WTC11 (cell line): ENCODE measurements at regions not wholly inside any gene's neighbourhood (a gene's known extent, or its start where the extent isn't known, plus 50 kb on each side); places are given as distances from the start of the nearest gene placed in this dataset.

Source experiments
- EMX1 ChIP-seq: fragments of 250-450 bp; sonication (Bioruptor Pico); IDR thresholded peaks from 2 replicates; pipeline ENCODE4 v1.8.0; 2021; ENCODE audit warnings: mild to moderate bottlenecking
- NFE2L1 ChIP-seq: sonication (generic); formaldehyde crosslinking; IDR thresholded peaks from 2 replicates; pipeline ENCODE4 v1.8.1; 2023; ENCODE audit warnings: missing genetic modification reagents
- NR3C1 ChIP-seq: sonication (generic); formaldehyde crosslinking; conservative IDR thresholded peaks from 2 replicates; pipeline ENCODE4 v1.8.1; 2023; ENCODE audit warnings: low read depth, mild to moderate bottlenecking, missing genetic modification reagents
- TEAD4 ChIP-seq: sonication (generic); formaldehyde crosslinking; IDR thresholded peaks from 2 replicates; pipeline ENCODE4 v1.8.0; 2022; ENCODE audit warnings: mild to moderate bottlenecking, missing genetic modification reagents
- ZBTB21 ChIP-seq: sonication (generic); formaldehyde crosslinking; IDR thresholded peaks from 2 replicates; pipeline ENCODE4 v1.8.1; 2023; ENCODE audit warnings: mild to moderate bottlenecking, missing genetic modification reagents, borderline replicate concordance
- ZNF423 ChIP-seq: fragments of 250-450 bp; sonication (Bioruptor Pico); IDR thresholded peaks from 2 replicates; pipeline ENCODE4 v2.1.2; 2022; ENCODE audit warnings: mild to moderate bottlenecking, moderate library complexity
- TF ChIP-seq, protein P1 (sequence below): sonication (generic); formaldehyde crosslinking; IDR thresholded peaks from 2 replicates; pipeline ENCODE4 v1.8.0; 2023; ENCODE audit warnings: missing genetic modification reagents, mild to moderate bottlenecking, borderline replicate concordance
- TF ChIP-seq, protein P2 (sequence below): sonication (generic); formaldehyde crosslinking; IDR thresholded peaks from 2 replicates; pipeline ENCODE4 v1.8.1; 2023; ENCODE audit warnings: mild to moderate bottlenecking, missing genetic modification reagents
- TF ChIP-seq, protein P3 (sequence below): sonication (generic); formaldehyde crosslinking; IDR thresholded peaks from 2 replicates; pipeline ENCODE4 v1.8.1; 2022; ENCODE audit warnings: low read depth, missing genetic modification reagents, borderline replicate concordance
- TF ChIP-seq, protein P4 (sequence below): sonication (generic); formaldehyde crosslinking; IDR thresholded peaks from 2 replicates; pipeline ENCODE4 v1.8.1; 2022; ENCODE audit warnings: mild to moderate bottlenecking, missing genetic modification reagents, moderate library complexity, borderline replicate concordance

DNA sequence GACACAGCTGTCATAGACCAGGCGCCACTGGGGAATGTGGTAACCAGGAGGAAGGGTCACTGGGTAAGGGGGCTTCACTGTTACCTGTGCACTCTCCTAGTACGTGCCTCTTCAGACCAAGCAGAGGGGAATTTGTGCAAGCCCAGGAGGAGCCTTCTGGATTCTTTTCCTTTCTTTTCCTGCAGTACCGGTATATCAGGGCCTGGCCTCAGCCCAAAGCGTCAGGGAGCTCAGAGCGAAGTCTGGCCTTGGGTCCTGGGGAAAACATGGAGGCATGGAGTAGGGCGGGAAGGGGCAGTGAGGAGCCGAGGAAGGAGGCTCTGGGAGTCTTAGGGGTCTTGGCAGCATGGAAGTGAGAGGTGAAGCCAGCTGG lies 133.6 kb upstream of the GDF10 start:
- TF ChIP-seq, protein P1, sequence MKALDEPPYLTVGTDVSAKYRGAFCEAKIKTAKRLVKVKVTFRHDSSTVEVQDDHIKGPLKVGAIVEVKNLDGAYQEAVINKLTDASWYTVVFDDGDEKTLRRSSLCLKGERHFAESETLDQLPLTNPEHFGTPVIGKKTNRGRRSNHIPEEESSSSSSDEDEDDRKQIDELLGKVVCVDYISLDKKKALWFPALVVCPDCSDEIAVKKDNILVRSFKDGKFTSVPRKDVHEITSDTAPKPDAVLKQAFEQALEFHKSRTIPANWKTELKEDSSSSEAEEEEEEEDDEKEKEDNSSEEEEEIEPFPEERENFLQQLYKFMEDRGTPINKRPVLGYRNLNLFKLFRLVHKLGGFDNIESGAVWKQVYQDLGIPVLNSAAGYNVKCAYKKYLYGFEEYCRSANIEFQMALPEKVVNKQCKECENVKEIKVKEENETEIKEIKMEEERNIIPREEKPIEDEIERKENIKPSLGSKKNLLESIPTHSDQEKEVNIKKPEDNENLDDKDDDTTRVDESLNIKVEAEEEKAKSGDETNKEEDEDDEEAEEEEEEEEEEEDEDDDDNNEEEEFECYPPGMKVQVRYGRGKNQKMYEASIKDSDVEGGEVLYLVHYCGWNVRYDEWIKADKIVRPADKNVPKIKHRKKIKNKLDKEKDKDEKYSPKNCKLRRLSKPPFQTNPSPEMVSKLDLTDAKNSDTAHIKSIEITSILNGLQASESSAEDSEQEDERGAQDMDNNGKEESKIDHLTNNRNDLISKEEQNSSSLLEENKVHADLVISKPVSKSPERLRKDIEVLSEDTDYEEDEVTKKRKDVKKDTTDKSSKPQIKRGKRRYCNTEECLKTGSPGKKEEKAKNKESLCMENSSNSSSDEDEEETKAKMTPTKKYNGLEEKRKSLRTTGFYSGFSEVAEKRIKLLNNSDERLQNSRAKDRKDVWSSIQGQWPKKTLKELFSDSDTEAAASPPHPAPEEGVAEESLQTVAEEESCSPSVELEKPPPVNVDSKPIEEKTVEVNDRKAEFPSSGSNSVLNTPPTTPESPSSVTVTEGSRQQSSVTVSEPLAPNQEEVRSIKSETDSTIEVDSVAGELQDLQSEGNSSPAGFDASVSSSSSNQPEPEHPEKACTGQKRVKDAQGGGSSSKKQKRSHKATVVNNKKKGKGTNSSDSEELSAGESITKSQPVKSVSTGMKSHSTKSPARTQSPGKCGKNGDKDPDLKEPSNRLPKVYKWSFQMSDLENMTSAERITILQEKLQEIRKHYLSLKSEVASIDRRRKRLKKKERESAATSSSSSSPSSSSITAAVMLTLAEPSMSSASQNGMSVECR (CRISPR knock-in tag) = no peak
- TF ChIP-seq NFE2L1 (CRISPR knock-in tag) (no peak), TEAD4 (CRISPR knock-in tag) (no peak), NR3C1 (CRISPR knock-in tag) (no peak), EMX1 (CRISPR knock-in tag) (no peak), ZNF423 (CRISPR knock-in tag) (no peak), ZBTB21 (CRISPR knock-in tag) (no peak)
- TF ChIP-seq, protein P2, sequence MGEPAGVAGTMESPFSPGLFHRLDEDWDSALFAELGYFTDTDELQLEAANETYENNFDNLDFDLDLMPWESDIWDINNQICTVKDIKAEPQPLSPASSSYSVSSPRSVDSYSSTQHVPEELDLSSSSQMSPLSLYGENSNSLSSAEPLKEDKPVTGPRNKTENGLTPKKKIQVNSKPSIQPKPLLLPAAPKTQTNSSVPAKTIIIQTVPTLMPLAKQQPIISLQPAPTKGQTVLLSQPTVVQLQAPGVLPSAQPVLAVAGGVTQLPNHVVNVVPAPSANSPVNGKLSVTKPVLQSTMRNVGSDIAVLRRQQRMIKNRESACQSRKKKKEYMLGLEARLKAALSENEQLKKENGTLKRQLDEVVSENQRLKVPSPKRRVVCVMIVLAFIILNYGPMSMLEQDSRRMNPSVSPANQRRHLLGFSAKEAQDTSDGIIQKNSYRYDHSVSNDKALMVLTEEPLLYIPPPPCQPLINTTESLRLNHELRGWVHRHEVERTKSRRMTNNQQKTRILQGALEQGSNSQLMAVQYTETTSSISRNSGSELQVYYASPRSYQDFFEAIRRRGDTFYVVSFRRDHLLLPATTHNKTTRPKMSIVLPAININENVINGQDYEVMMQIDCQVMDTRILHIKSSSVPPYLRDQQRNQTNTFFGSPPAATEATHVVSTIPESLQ (CRISPR knock-in tag) = no peak
- TF ChIP-seq, protein P3, sequence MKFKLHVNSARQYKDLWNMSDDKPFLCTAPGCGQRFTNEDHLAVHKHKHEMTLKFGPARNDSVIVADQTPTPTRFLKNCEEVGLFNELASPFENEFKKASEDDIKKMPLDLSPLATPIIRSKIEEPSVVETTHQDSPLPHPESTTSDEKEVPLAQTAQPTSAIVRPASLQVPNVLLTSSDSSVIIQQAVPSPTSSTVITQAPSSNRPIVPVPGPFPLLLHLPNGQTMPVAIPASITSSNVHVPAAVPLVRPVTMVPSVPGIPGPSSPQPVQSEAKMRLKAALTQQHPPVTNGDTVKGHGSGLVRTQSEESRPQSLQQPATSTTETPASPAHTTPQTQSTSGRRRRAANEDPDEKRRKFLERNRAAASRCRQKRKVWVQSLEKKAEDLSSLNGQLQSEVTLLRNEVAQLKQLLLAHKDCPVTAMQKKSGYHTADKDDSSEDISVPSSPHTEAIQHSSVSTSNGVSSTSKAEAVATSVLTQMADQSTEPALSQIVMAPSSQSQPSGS = no peak
- TF ChIP-seq, protein P4, sequence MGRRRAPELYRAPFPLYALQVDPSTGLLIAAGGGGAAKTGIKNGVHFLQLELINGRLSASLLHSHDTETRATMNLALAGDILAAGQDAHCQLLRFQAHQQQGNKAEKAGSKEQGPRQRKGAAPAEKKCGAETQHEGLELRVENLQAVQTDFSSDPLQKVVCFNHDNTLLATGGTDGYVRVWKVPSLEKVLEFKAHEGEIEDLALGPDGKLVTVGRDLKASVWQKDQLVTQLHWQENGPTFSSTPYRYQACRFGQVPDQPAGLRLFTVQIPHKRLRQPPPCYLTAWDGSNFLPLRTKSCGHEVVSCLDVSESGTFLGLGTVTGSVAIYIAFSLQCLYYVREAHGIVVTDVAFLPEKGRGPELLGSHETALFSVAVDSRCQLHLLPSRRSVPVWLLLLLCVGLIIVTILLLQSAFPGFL (CRISPR knock-in tag) = no peak
